ENCODE measurements at regions not wholly inside any gene's neighbourhood (a gene's known extent, or its start where the extent isn't known, plus 50 kb on each side); places are given as distances from the start of the nearest gene placed in this dataset.

DNA sequence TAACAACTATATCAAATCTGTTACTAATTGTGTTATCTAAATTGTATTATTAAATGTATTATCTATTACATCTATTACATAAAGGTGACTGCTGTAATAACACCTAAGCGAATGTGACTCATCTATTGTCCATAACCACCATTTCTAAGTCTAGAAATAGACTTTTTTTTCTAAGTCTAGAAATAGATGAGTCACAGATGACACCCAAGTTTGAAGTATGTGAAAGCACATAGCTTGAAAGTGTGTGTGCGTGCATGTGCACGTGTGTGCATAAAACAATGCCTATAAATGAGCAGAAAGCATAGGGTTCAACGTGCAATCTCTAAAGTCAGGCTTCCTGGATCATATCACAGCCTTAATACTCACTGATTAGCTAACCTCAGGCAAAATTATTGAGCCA is 451.3 kb upstream of the USP15 start:
- H3K4me3 ChIP-seq (ENCODE audit: low read depth in 1 of 2, low read length in 2 of 2): no peak overlapping the region
- no peaks in the 10 kb centered on the region for H3K27me3 ChIP-seq (ENCODE audit: low read depth, low read length)
- H3K9me3 ChIP-seq (ENCODE audit: control insufficient read depth in 1 of 2, low read length in 2 of 2): peaks cover 0 to 5% of the 10 kb centered on the region in 2 donors
- no peak overlapping the region for H3K27ac ChIP-seq (ENCODE audit: low read length)
- H3K4me1 ChIP-seq (ENCODE audit: control insufficient read depth in 1 of 2, insufficient read depth in 2 of 2, low read length in 2 of 2): no peaks in the 10 kb centered on the region
- no peaks in the 10 kb centered on the region for H3K36me3 ChIP-seq (ENCODE audit: control insufficient read depth in 1 of 2, insufficient read depth in 2 of 2, low read length in 2 of 2)

GRCh38 chr12:61810486-61810885 is 449.7 kb upstream of the USP15 start:
- H3K4me3 ChIP-seq (ENCODE audit: low read depth in 1 of 2, low read length in 2 of 2): no peak overlapping the region
- H3K36me3 ChIP-seq (ENCODE audit: control insufficient read depth in 1 of 2, insufficient read depth in 2 of 2, low read length in 2 of 2): no peaks in the 10 kb centered on the region
- peaks cover 0 to 5% of the 10 kb centered on the region in 2 donors for H3K9me3 ChIP-seq (ENCODE audit: control insufficient read depth in 1 of 2, low read length in 2 of 2)
- no peaks in the 10 kb centered on the region for H3K27me3 ChIP-seq (ENCODE audit: low read depth, low read length)
- H3K4me1 ChIP-seq (ENCODE audit: control insufficient read depth in 1 of 2, insufficient read depth in 2 of 2, low read length in 2 of 2): no peaks in the 10 kb centered on the region
- H3K27ac ChIP-seq (ENCODE audit: low read length): no peak overlapping the region

DNA sequence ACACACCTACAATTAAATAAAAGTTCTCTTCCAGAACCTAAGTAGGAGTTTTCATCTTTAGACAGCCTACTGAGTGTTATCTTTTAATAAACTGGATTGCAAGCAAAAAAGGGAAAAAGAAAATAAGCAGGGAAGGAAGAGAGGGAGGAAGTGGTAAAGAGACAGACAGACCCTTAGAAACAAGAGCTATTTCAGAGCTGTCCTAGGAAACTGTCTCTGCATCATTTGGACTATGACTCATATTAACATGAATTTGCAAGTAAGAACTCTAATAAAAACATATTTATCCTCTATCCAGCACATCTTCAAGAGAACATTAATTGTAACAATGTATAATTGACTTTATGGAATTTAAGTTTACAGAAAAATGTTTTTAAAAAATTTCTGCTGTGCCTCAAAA is 438.8 kb upstream of the USP15 start:
- Histone ChIP-seq H3K36me3 (ENCODE audit: control insufficient read depth in 1 of 2, insufficient read depth in 2 of 2, low read length in 2 of 2) (no peaks in the 10 kb centered on the region), H3K4me1 (ENCODE audit: control insufficient read depth in 1 of 2, insufficient read depth in 2 of 2, low read length in 2 of 2) (peaks cover 0 to 3% of the 10 kb centered on the region in 2 donors), H3K27me3 (ENCODE audit: low read depth, low read length) (no peaks in the 10 kb centered on the region), H3K4me3 (ENCODE audit: low read depth in 1 of 2, low read length in 2 of 2) (no peak overlapping the region), H3K27ac (ENCODE audit: low read length) (no peak overlapping the region), H3K9me3 (ENCODE audit: control insufficient read depth in 1 of 2, low read length in 2 of 2) (no peaks in the 10 kb centered on the region)

GRCh38 chr12:61823102-61823501 is 437.1 kb upstream of the USP15 start:
- Histone ChIP-seq H3K4me1 (ENCODE audit: control insufficient read depth in 1 of 2, insufficient read depth in 2 of 2, low read length in 2 of 2) (peaks cover 0 to 3% of the 10 kb centered on the region in 2 donors), H3K4me3 (ENCODE audit: low read depth in 1 of 2, low read length in 2 of 2) (no peak overlapping the region), H3K36me3 (ENCODE audit: control insufficient read depth in 1 of 2, insufficient read depth in 2 of 2, low read length in 2 of 2) (no peaks in the 10 kb centered on the region), H3K27ac (ENCODE audit: low read length) (no peak overlapping the region), H3K9me3 (ENCODE audit: control insufficient read depth in 1 of 2, low read length in 2 of 2) (no peaks in the 10 kb centered on the region), H3K27me3 (ENCODE audit: low read depth, low read length) (no peaks in the 10 kb centered on the region)

- Histone ChIP-seq H3K27ac (ENCODE audit: low read length) (no peak overlapping the region), H3K27me3 (ENCODE audit: low read depth, low read length) (no peaks in the 10 kb centered on the region), H3K4me1 (ENCODE audit: control insufficient read depth in 1 of 2, insufficient read depth in 2 of 2, low read length in 2 of 2) (no peaks in the 10 kb centered on the region), H3K4me3 (ENCODE audit: low read depth in 1 of 2, low read length in 2 of 2) (no peak overlapping the region), H3K9me3 (ENCODE audit: control insufficient read depth in 1 of 2, low read length in 2 of 2) (no peaks in the 10 kb centered on the region), H3K36me3 (ENCODE audit: control insufficient read depth in 1 of 2, insufficient read depth in 2 of 2, low read length in 2 of 2) (no peaks in the 10 kb centered on the region)
Measured at GRCh38 chr12:61846765-61847164, 413.4 kb upstream of the USP15 start.

DNA sequence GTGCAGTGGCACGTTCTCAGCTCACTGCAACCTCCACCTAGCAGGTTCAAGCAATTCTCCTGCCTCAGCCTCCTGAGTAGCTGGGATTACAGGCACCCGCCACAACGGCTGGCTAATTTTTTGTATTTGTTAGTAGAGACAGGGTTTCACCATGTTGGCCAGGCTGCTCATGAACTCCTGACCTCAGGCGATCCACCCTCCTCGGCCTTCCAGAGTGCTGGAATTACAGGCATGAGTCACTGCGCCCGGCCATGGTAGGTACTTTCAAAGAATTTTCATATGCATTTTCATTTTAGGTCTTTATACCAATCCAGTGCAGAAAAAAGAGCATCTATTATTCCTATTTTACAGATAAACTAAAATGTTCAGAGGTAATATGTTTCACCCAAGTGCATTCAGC is 411.3 kb upstream of the USP15 start:
- Histone ChIP-seq H3K4me3 (ENCODE audit: low read depth in 1 of 2, low read length in 2 of 2) (no peak overlapping the region), H3K27me3 (ENCODE audit: low read depth, low read length) (no peaks in the 10 kb centered on the region), H3K36me3 (ENCODE audit: control insufficient read depth in 1 of 2, insufficient read depth in 2 of 2, low read length in 2 of 2) (no peaks in the 10 kb centered on the region), H3K9me3 (ENCODE audit: control insufficient read depth in 1 of 2, low read length in 2 of 2) (no peaks in the 10 kb centered on the region), H3K4me1 (ENCODE audit: control insufficient read depth in 1 of 2, insufficient read depth in 2 of 2, low read length in 2 of 2) (no peaks in the 10 kb centered on the region), H3K27ac (ENCODE audit: low read length) (no peak overlapping the region)

DNA sequence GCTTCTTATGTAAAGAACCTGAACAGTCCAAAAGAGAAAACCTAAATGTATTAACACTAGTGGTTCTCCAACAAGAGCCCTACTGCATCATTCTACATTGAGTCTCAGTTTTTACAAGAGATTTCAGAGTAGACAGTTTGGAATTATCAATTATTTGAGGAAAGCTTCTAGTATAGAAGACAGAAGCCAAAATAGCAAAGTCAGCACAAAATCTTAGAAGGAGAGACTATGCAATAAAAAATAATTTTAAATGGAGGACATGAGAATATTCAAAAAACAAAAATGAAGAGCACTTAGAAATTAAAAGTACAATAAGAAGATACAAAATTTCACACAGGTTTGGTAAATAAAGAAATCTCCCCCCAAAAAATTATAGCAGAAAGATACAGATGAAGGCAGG is 406.3 kb upstream of the USP15 start:
- Histone ChIP-seq H3K27ac (ENCODE audit: low read length) (no peak overlapping the region), H3K9me3 (ENCODE audit: control insufficient read depth in 1 of 2, low read length in 2 of 2) (peaks cover 3 to 4% of the 10 kb centered on the region in 2 donors), H3K4me3 (ENCODE audit: low read depth in 1 of 2, low read length in 2 of 2) (no peak overlapping the region), H3K4me1 (ENCODE audit: control insufficient read depth in 1 of 2, insufficient read depth in 2 of 2, low read length in 2 of 2) (no peaks in the 10 kb centered on the region), H3K27me3 (ENCODE audit: low read depth, low read length) (no peaks in the 10 kb centered on the region), H3K36me3 (ENCODE audit: control insufficient read depth in 1 of 2, insufficient read depth in 2 of 2, low read length in 2 of 2) (no peaks in the 10 kb centered on the region)

- Histone ChIP-seq H3K9me3 (ENCODE audit: control insufficient read depth in 1 of 2, low read length in 2 of 2) (peaks cover 3 to 4% of the 10 kb centered on the region in 2 donors), H3K4me3 (ENCODE audit: low read depth in 1 of 2, low read length in 2 of 2) (no peak overlapping the region)
Measured at GRCh38 chr12:61854902-61855301, 405.3 kb upstream of the USP15 start.

GRCh38 chr12:61857968-61858367 is 402.2 kb upstream of the USP15 start:
- Histone ChIP-seq H3K27ac (ENCODE audit: low read length) (no peak overlapping the region), H3K4me3 (ENCODE audit: low read depth in 1 of 2, low read length in 2 of 2) (no peak overlapping the region), H3K27me3 (ENCODE audit: low read depth, low read length) (no peaks in the 10 kb centered on the region)

More at GRCh38 chr12:61854902-61855301, 405.3 kb upstream of the USP15 start:
- Histone ChIP-seq H3K27ac (ENCODE audit: low read length) (no peak overlapping the region), H3K36me3 (ENCODE audit: control insufficient read depth in 1 of 2, insufficient read depth in 2 of 2, low read length in 2 of 2) (no peaks in the 10 kb centered on the region), H3K27me3 (ENCODE audit: low read depth, low read length) (no peaks in the 10 kb centered on the region), H3K4me1 (ENCODE audit: control insufficient read depth in 1 of 2, insufficient read depth in 2 of 2, low read length in 2 of 2) (no peaks in the 10 kb centered on the region)

GRCh38 chr12:61860451-61860850 is 399.8 kb upstream of the USP15 start:
- Histone ChIP-seq H3K4me1 (ENCODE audit: control insufficient read depth in 1 of 2, insufficient read depth in 2 of 2, low read length in 2 of 2) (peaks cover 0 to 3% of the 10 kb centered on the region in 2 donors), H3K27me3 (ENCODE audit: low read depth, low read length) (no peaks in the 10 kb centered on the region), H3K4me3 (ENCODE audit: low read depth in 1 of 2, low read length in 2 of 2) (no peak overlapping the region), H3K9me3 (ENCODE audit: control insufficient read depth in 1 of 2, low read length in 2 of 2) (no peaks in the 10 kb centered on the region), H3K27ac (ENCODE audit: low read length) (no peak overlapping the region), H3K36me3 (ENCODE audit: control insufficient read depth in 1 of 2, insufficient read depth in 2 of 2, low read length in 2 of 2) (no peaks in the 10 kb centered on the region)

More at GRCh38 chr12:61857968-61858367, 402.2 kb upstream of the USP15 start:
- Histone ChIP-seq H3K4me1 (ENCODE audit: control insufficient read depth in 1 of 2, insufficient read depth in 2 of 2, low read length in 2 of 2) (peaks cover 0 to 3% of the 10 kb centered on the region in 2 donors), H3K36me3 (ENCODE audit: control insufficient read depth in 1 of 2, insufficient read depth in 2 of 2, low read length in 2 of 2) (no peaks in the 10 kb centered on the region), H3K9me3 (ENCODE audit: control insufficient read depth in 1 of 2, low read length in 2 of 2) (peaks cover 3 to 4% of the 10 kb centered on the region in 2 donors)

GRCh38 chr12:61862986-61863385 is 397.2 kb upstream of the USP15 start:
- Histone ChIP-seq H3K4me1 (ENCODE audit: control insufficient read depth in 1 of 2, insufficient read depth in 2 of 2, low read length in 2 of 2) (peaks cover 0 to 3% of the 10 kb centered on the region in 2 donors), H3K27me3 (ENCODE audit: low read depth, low read length) (no peaks in the 10 kb centered on the region), H3K9me3 (ENCODE audit: control insufficient read depth in 1 of 2, low read length in 2 of 2) (no peaks in the 10 kb centered on the region), H3K36me3 (ENCODE audit: control insufficient read depth in 1 of 2, insufficient read depth in 2 of 2, low read length in 2 of 2) (no peaks in the 10 kb centered on the region), H3K27ac (ENCODE audit: low read length) (no peak overlapping the region), H3K4me3 (ENCODE audit: low read depth in 1 of 2, low read length in 2 of 2) (no peak overlapping the region)

- Histone ChIP-seq H3K4me3 (ENCODE audit: low read depth in 1 of 2, low read length in 2 of 2) (no peak overlapping the region), H3K27me3 (ENCODE audit: low read depth, low read length) (no peaks in the 10 kb centered on the region), H3K9me3 (ENCODE audit: control insufficient read depth in 1 of 2, low read length in 2 of 2) (no peaks in the 10 kb centered on the region), H3K27ac (ENCODE audit: low read length) (no peak overlapping the region), H3K4me1 (ENCODE audit: control insufficient read depth in 1 of 2, insufficient read depth in 2 of 2, low read length in 2 of 2) (peaks cover 0 to 3% of the 10 kb centered on the region in 2 donors), H3K36me3 (ENCODE audit: control insufficient read depth in 1 of 2, insufficient read depth in 2 of 2, low read length in 2 of 2) (no peaks in the 10 kb centered on the region)
Measured at GRCh38 chr12:61863811-61864210, 396.4 kb upstream of the USP15 start.
